Right lobe of liver (tissue), 6 donors: ENCODE measurements at regions not wholly inside any gene's neighbourhood (a gene's known extent, or its start where the extent isn't known, plus 50 kb on each side); places are given as distances from the start of the nearest gene placed in this dataset.

Source experiments
- ATAC-seq, 4 donors: fragments of 200-7000 bp; cut with Tn5 transposase; one replicate each; pipeline ENCODE4 v1.9.1; 2020; ENCODE audit warnings: mild to moderate bottlenecking in 4 of 4, moderate library complexity in 4 of 4
- DNase-seq, 3 donors: peaks; one replicate each; pipeline ENCODE4 v3.0.0-alpha.2; 2020
- H3K27ac ChIP-seq, 3 donors: fragments of 200-600 bp; one replicate each; pipeline ENCODE4 v1.8.0; 2022
- H3K27me3 ChIP-seq, 2 donors: fragments of 200-600 bp; one replicate each; pipeline ENCODE4 v1.8.0; 2022
- H3K36me3 ChIP-seq, 4 donors: fragments of 200-600 bp; sonication (generic) in 1 of 4; one replicate each; pipeline versions ENCODE4 v1.5.1 to v1.8.0; 2017 to 2022; ENCODE audit warnings: control low read depth in 1 of 4
- H3K4me1 ChIP-seq, 4 donors: fragments of 200-600 bp; sonication (generic) in 1 of 4; one replicate each; pipeline versions ENCODE4 v1.5.1 to v1.8.0; 2017 to 2022; ENCODE audit warnings: control low read depth in 1 of 4
- H3K4me3 ChIP-seq, 3 donors: fragments of 200-600 bp; one replicate each; pipeline ENCODE4 v1.8.0; 2022
- H3K9me3 ChIP-seq, 4 donors: fragments of 200-600 bp; sonication (generic) in 1 of 4; one replicate each; pipeline versions ENCODE4 v1.5.1 to v1.8.0; 2017 to 2022; ENCODE audit warnings: control low read depth in 1 of 4
- POLR2A ChIP-seq: fragments of 450-650 bp; IDR thresholded peaks from one replicate; pipeline ENCODE4 v1.6.1; 2017; ENCODE audit warnings: antibody characterized with exemption, mild to moderate bottlenecking
- WGBS: methylation state at CpG from one replicate; pipeline ENCODE4 v1.1.6; 2018; ENCODE audit warnings: low coverage, low lambda C conversion rate; ENCODE audit not compliant: insufficient coverage; ENCODE audit errors: missing lambda C conversion rate; 5-methylcytosine and 5-hydroxymethylcytosine counted together
- intact Hi-C, 2 donors: fragments of 100-400 bp; cut with DNase I; formaldehyde crosslinking; loops; one replicate each; pipeline versions ENCODE4 v1.11.2 to v1.14.1; 2022
- TF ChIP-seq, protein P1 (sequence below), 4 donors: fragments of 200-600 bp in 3 of 4; fragments of 450-650 bp in 1 of 4; IDR thresholded peaks; one replicate each; pipeline versions ENCODE4 v1.5.1 to v1.8.0; 2016 to 2022; ENCODE audit warnings: antibody characterized with exemption in 4 of 4, mild to moderate bottlenecking in 2 of 4
- donor health status: DM: no; HTN: yes; CAD: no.
- donor health status: DM: no; HTN: no; CAD: no.
- donor health status: DM: no; HTN: no; CAD: no.
- donor health status: DM: no; HTN: yes; CAD: no.
- donor health status: DM: no; HTN: yes; CAD: no.

GRCh38 chr12:75699251-75699650, 187.8 kb upstream of the KRR1 start:
- Histone ChIP-seq H3K4me3 (no peak overlapping the region), H3K27ac (no peak overlapping the region), H3K4me1 (no peaks in the 10 kb centered on the region), H3K27me3 (no peaks in the 10 kb centered on the region), H3K9me3 (no peaks in the 10 kb centered on the region), H3K36me3 (no peaks in the 10 kb centered on the region)
- intact Hi-C loops, result no loop called here
- WGBS, result 50% methylated on average over 1 of the region's 1 CpG
- no peak for DNase-seq
- TF ChIP-seq, protein P1, sequence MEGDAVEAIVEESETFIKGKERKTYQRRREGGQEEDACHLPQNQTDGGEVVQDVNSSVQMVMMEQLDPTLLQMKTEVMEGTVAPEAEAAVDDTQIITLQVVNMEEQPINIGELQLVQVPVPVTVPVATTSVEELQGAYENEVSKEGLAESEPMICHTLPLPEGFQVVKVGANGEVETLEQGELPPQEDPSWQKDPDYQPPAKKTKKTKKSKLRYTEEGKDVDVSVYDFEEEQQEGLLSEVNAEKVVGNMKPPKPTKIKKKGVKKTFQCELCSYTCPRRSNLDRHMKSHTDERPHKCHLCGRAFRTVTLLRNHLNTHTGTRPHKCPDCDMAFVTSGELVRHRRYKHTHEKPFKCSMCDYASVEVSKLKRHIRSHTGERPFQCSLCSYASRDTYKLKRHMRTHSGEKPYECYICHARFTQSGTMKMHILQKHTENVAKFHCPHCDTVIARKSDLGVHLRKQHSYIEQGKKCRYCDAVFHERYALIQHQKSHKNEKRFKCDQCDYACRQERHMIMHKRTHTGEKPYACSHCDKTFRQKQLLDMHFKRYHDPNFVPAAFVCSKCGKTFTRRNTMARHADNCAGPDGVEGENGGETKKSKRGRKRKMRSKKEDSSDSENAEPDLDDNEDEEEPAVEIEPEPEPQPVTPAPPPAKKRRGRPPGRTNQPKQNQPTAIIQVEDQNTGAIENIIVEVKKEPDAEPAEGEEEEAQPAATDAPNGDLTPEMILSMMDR (IDR thresholded peaks at IDR 0.05), result no peak
- TF ChIP-seq POLR2A, result no peak
- ATAC-seq, result no peak

DNA sequence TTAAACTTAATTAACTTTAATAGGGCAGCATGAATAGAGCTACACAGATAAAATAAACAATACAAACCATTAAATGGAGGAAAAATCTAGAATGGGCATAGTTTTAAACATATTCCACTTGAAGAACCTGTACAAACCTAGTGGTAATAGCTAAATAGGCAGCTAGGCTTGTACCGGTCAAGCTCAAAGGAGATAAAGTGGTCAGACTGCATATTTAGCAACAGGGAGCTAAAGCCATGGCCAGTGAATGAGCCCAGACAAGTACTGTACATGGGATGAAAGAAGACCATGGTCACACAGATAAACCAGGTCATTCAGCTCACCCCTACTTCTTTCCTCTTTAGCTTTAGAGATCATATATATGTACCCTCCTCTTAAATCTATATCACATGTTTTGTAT, 186.6 kb upstream of the KRR1 start:
- Histone ChIP-seq H3K36me3 (no peaks in the 10 kb centered on the region), H3K27ac (no peak overlapping the region), H3K4me3 (no peak overlapping the region), H3K27me3 (no peaks in the 10 kb centered on the region), H3K9me3 (no peaks in the 10 kb centered on the region), H3K4me1 (no peaks in the 10 kb centered on the region)
- no peak for ATAC-seq
- 92% methylated on average over 1 of the region's 1 CpG for WGBS
- TF ChIP-seq POLR2A, result no peak
- TF ChIP-seq, protein P1 (IDR thresholded peaks at IDR 0.05), result no peak
- no peak for DNase-seq
- intact Hi-C loops, result no loop called here

DNA sequence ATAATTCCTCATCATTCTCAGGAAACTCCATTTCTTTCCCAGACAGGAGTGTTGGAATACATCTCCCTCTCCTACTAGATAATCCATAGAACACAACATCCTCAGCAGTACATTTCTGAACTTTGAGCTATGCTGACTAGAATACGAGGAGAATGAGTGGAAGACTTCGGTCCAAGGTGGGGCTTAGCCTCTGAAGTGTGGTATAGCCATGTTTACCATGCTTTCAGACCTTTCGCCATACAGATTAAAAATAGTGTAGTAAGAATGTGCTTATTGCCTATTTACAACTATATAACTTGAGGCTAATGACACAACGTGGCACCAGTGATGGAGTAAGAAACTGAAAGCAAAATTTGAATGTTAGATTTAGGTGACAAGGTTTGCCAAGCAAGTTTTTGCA, 184.5 kb upstream of the KRR1 start:
- no peaks in the 10 kb centered on the region for H3K9me3 ChIP-seq
- intact Hi-C loops, result no loop called here
- H3K4me1 ChIP-seq, result no peaks in the 10 kb centered on the region
- ATAC-seq (no peak), DNase-seq (no peak)
- H3K27me3 ChIP-seq, result no peaks in the 10 kb centered on the region
- WGBS, result 58% methylated on average over 4 of the region's 4 CpGs
- no peak overlapping the region for H3K27ac ChIP-seq
- TF ChIP-seq, protein P1 (IDR thresholded peaks at IDR 0.05), result no peak
- TF ChIP-seq POLR2A, result no peak
- no peak overlapping the region for H3K4me3 ChIP-seq
- no peaks in the 10 kb centered on the region for H3K36me3 ChIP-seq

GRCh38 chr12:75694534-75695268, 183.3 kb upstream of the KRR1 start:
- H3K27me3 ChIP-seq, result no peaks in the 10 kb centered on the region
- ATAC-seq (no peak), DNase-seq (no peak)
- TF ChIP-seq, protein P1 (IDR thresholded peaks at IDR 0.05), result no peak
- no peak for TF ChIP-seq POLR2A
- H3K36me3 ChIP-seq, result no peaks in the 10 kb centered on the region
- WGBS, result 75% methylated on average over 1 of the region's 1 CpG
- H3K27ac ChIP-seq, result no peak overlapping the region
- no peaks in the 10 kb centered on the region for H3K4me1 ChIP-seq
- no peak overlapping the region for H3K4me3 ChIP-seq
- intact Hi-C loops, result no loop called here
- no peaks in the 10 kb centered on the region for H3K9me3 ChIP-seq
